RWPE1 (cell line): ENCODE measurements at regions not wholly inside any gene's neighbourhood (a gene's known extent, or its start where the extent isn't known, plus 50 kb on each side); places are given as distances from the start of the nearest gene placed in this dataset.
"Not testable (repeated sequence)": the region's sequence is repeated elsewhere in the genome, so short reads cannot be mapped to it uniquely, and the experiment has no call there.

Source experiments
- CTCF ChIA-PET: fragments of 350-600 bp; sonication (Branson Sonifier 250); formaldehyde crosslinking; extraction: SDS; loops from one replicate; lab custom pipeline; 2021; lab: Yijun Ruan, JAX
- POLR2A ChIA-PET: fragments of 400-600 bp; formaldehyde crosslinking; extraction: SDS; loops from one replicate; lab custom pipeline; 2020; ENCODE audit warnings: antibody characterized with exemption; ENCODE audit not compliant: low non-redundant PET; lab: Yijun Ruan, JAX
- DNase-seq: peaks from one replicate; pipeline ENCODE4 v3.0.0; 2012; ENCODE audit warnings: low spot score
- H3K27ac ChIP-seq: fragments of 450-650 bp; 2 replicates; pipeline ENCODE4 v1.5.1; 2017
- TF ChIP-seq, protein P1 (sequence below): fragments of 450-650 bp; conservative IDR thresholded peaks from 2 replicates; pipeline ENCODE4 v1.5.1; 2017; ENCODE audit warnings: low read depth, mild to moderate bottlenecking

DNA sequence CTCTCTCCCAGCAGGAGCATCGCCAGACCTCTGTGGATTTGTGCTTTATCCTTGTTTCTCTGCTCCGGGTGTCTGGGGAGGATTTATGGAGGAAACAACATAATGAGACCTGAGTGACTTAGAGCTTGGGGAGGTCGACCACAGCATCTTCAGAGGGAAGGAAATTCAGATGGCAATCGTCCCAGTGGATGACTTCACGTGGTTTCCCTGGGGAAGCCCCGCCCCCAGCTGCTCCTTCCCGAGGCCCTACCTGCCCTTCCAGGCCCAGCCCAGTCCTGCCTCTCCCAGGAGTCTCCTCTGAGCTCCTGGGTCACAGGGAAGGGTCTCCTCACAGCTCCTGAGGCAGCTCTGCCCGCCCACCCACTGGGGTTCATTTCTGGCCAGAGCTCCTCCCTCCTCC is 430.3 kb upstream of the SULF2 start:
- ChIA-PET POLR2A (no interaction called here), CTCF (interaction anchor here (0.7 to 1.8 kb wide), 4 partner anchors 45 to 405 kb away, joined by 3 to 8 read pairs (median 5); no protein-coding TSS in a partner anchor)
- DNase-seq = peak; percentile 77
- TF ChIP-seq, protein P1, sequence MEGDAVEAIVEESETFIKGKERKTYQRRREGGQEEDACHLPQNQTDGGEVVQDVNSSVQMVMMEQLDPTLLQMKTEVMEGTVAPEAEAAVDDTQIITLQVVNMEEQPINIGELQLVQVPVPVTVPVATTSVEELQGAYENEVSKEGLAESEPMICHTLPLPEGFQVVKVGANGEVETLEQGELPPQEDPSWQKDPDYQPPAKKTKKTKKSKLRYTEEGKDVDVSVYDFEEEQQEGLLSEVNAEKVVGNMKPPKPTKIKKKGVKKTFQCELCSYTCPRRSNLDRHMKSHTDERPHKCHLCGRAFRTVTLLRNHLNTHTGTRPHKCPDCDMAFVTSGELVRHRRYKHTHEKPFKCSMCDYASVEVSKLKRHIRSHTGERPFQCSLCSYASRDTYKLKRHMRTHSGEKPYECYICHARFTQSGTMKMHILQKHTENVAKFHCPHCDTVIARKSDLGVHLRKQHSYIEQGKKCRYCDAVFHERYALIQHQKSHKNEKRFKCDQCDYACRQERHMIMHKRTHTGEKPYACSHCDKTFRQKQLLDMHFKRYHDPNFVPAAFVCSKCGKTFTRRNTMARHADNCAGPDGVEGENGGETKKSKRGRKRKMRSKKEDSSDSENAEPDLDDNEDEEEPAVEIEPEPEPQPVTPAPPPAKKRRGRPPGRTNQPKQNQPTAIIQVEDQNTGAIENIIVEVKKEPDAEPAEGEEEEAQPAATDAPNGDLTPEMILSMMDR = no peak
- H3K27ac ChIP-seq = no peak overlapping the region

DNA sequence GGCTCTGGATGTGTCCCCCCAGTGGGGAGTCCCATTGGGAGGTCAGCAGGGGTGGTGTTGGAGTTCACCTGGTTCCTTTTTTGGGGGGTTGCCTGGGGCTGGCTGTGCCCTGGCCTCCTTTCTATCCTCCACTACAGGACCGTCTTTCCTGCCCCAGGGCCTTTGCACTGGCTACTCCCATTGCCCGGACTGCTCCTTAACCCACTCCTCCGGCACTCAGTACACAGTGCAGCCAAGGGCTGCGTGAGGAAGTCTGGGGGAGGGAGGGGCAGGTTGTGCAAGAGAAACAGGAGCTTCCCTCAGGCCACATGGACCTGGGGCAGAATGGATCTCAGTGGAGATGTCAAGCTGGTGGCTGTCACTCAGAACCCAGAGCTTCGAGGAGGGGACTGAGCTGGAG is 429.3 kb upstream of the SULF2 start:
- TF ChIP-seq, protein P1 = no peak
- CTCF ChIA-PET = interaction anchor here (0.7 kb wide), 1 partner anchor 438 kb away, joined by 3 read pairs; no protein-coding TSS in a partner anchor

DNA sequence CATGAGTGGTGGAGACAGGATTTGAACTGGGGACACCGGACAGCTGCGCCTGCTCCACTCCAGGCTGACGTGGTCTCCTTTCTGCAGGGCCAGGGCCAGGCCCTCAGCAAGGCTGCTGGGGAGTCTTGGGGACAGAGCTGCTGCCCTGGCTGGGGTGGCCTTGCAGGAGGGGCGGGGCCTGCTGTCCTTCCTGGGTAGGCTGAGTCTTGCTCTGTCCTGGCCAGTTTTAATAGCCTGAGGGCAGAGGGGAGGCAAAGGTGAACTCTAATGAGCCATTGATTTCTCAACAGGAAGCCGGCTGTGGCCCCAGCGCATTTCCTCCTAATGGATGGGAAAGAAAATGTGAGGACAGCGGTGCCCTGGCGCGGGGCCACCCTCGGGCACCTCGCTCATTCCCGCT is 428.4 kb upstream of the SULF2 start:
- H3K27ac ChIP-seq, CTCF ChIA-PET, POLR2A ChIA-PET: not testable (repeated sequence)
- peak; percentile 41 for DNase-seq

More for the DNA sequence above, 429.3 kb upstream of the SULF2 start:
- H3K27ac ChIP-seq = no peak overlapping the region
- no peak for DNase-seq
- POLR2A ChIA-PET = no interaction called here

DNA sequence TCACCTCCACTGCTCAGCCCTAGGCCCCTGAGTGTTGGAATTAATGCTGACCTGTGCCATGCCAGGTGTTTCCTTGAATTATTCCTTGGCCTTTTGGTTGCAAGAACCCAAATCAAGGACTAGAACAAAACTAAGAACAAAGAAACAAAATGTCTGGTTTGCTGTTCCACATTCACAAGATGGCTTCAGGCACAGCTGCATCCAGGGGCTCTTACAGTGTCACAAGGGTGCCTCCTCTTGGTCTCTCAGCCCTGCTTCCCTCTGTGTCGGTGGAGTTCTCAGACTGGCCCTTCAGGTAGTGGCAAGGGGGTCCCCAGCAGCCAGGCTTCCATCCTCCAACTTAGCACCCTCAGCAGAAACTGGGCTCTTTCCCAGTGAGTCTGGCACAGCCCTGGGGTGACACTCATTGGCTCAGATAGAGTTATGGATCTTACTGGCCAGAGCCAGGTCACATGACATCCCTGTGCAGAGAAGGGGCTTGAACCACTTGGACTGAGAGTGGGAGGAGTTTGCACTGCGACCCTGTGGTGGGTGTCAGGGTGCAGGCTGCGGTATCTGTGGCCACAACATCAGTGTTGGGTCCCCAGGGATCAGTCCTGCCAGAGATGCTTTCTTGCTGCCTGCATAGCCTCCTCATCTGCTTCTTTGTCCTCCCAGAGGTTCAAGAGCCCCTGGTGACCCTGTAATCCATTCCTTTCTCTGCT is 427.7 kb upstream of the SULF2 start:
- H3K27ac ChIP-seq = no peak overlapping the region
- ChIA-PET CTCF (interaction anchor here (0.6 kb wide), 1 partner anchor 67 kb away, joined by 5 read pairs; no protein-coding TSS in a partner anchor), POLR2A (no interaction called here)
- DNase-seq = no peak
- TF ChIP-seq, protein P1 = no peak

DNA sequence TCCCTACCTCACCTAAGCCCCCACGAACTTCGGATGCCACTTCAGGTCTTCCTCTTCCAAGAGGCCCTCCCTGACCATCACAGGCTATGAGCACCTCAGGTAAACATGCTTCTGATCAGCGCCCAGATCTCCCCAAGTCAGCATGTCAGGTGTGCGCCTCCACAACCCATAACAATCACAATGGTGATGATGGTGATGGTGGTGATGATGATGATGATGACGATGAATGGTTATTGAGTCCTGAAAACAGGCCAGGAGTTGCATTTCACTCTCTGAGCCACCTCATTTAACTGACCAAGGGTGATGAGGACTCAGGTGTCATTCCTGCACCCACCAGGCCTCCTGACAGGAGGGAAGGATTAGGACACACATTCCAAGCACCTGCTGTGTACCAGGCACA is 426.6 kb upstream of the SULF2 start:
- ChIA-PET CTCF (interaction anchor here (0.7 kb wide), 1 partner anchor 10 kb away, joined by 3 read pairs; no protein-coding TSS in a partner anchor), POLR2A (no interaction called here)
- TF ChIP-seq, protein P1 = no peak
- no peak overlapping the region for H3K27ac ChIP-seq
- DNase-seq = no peak

DNA sequence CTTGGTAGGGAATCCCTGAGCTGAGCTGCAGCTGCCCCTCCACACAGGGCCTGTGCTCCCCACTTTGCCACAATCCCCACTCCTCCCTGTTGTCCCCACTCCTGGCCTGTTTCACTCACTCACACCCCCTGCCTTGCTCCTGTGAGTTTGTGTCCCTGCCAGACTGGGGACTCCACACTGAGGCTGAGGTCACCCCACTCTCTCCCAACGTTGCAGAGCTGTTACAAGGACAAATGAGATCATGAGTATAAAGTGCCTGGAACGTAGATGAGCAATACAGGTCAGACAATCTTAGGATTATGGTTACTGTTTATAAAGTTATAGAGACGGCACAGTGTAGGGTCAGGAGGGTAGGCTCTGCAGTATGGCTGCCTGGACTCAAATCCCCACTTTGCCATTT is 426.0 kb upstream of the SULF2 start:
- TF ChIP-seq, protein P1 = no peak
- ChIA-PET POLR2A (no interaction called here), CTCF (no interaction called here)
- H3K27ac ChIP-seq = no peak overlapping the region
- no peak for DNase-seq
